SK-N-SH (cell line): ENCODE measurements at regions not wholly inside any gene's neighbourhood (a gene's known extent, or its start where the extent isn't known, plus 50 kb on each side); places are given as distances from the start of the nearest gene placed in this dataset.

Experiments used
- CTCF ChIP-seq: fragments of 200-600 bp; sonication (generic); IDR thresholded peaks from 2 replicates; pipeline ENCODE4 v1.6.1; 2017; ENCODE audit warnings: antibody characterized with exemption, mild to moderate bottlenecking, moderate library complexity
- FOSL2 ChIP-seq: IDR thresholded peaks from 2 replicates; pipeline ENCODE4 v1.4.0; 2012; ENCODE audit warnings: low read depth, mild to moderate bottlenecking, moderate library complexity, borderline replicate concordance
- FOXJ3 ChIP-seq: sonication (generic); formaldehyde crosslinking; IDR thresholded peaks from 2 replicates; pipeline ENCODE4 v1.5.1; 2020; ENCODE audit warnings: mild to moderate bottlenecking, missing genetic modification reagents
- MEF2A ChIP-seq: IDR thresholded peaks from 2 replicates; pipeline ENCODE4 v1.4.0; 2012; ENCODE audit warnings: low read depth, borderline replicate concordance
- MXI1 ChIP-seq: IDR thresholded peaks from 2 replicates; pipeline ENCODE4 v1.6.1; 2012; ENCODE audit warnings: mild to moderate bottlenecking, low read depth, low read length, improper control_type of control experiment
- POLR2AphosphoS5 ChIP-seq: IDR thresholded peaks from 2 replicates; pipeline ENCODE4 v1.6.1; 2012; ENCODE audit warnings: low read depth, low read length
- RAD21 ChIP-seq: IDR thresholded peaks from 2 replicates; pipeline ENCODE4 v1.6.1; 2012; ENCODE audit warnings: mild to moderate bottlenecking, low read length
- RCOR1 ChIP-seq: fragments of 150-350 bp; IDR thresholded peaks from 2 replicates; pipeline ENCODE4 v1.6.1; 2017; ENCODE audit warnings: antibody characterized with exemption, low read length
- RFX5 ChIP-seq: IDR thresholded peaks from 2 replicates; pipeline ENCODE4 v1.6.1; 2012; ENCODE audit warnings: mild to moderate bottlenecking, improper control_type of control experiment, low read length
- TAF1 ChIP-seq: IDR thresholded peaks from 2 replicates; pipeline ENCODE4 v1.6.1; 2012; ENCODE audit warnings: low read depth, mild to moderate bottlenecking, low read length, moderate library complexity, borderline replicate concordance

- TF ChIP-seq MEF2A, result no peak
- no peak for TF ChIP-seq FOXJ3 (CRISPR knock-in tag)
- no peak for TF ChIP-seq CTCF
- TF ChIP-seq MXI1, result no peak
- no peak for TF ChIP-seq RFX5
- TF ChIP-seq RCOR1, result no peak
- TF ChIP-seq RAD21, result no peak
- no peak for TF ChIP-seq FOSL2
- no peak for TF ChIP-seq POLR2AphosphoS5
- TF ChIP-seq TAF1, result no peak
Measured at GRCh38 chr5:92906798-92907376, 674.1 kb downstream of the NR2F1-AS1 start.
